Adrenal gland (tissue), 9 donors: ENCODE measurements at regions not wholly inside any gene's neighbourhood (a gene's known extent, or its start where the extent isn't known, plus 50 kb on each side); places are given as distances from the start of the nearest gene placed in this dataset.

Experiments used
- DNase-seq, 7 donors: peaks; one replicate each; pipeline ENCODE4 v3.0.0-alpha.2; 2019 to 2020
- H3K27ac ChIP-seq, 5 donors: fragments of 200-600 bp; sonication (generic) in 4 of 5; 1 replicate in 3 of 5; 2 replicates in 2 of 5; pipeline versions ENCODE4 v1.5.1 to v1.8.0; 2016 to 2020; ENCODE audit warnings: mild to moderate bottlenecking in 1 of 5
- H3K27me3 ChIP-seq: fragments of 200-600 bp; 2 replicates; pipeline ENCODE4 v1.8.0; 2021
- H3K36me3 ChIP-seq, 2 donors: fragments of 200-600 bp; replicated peaks in 1 of 2; 1 replicate in 1 of 2; 2 replicates in 1 of 2; pipeline versions ENCODE4 v1.5.1 to v1.8.0; 2018 to 2022
- H3K4me1 ChIP-seq, 2 donors: fragments of 200-600 bp; replicated peaks in 1 of 2; 1 replicate in 1 of 2; 2 replicates in 1 of 2; pipeline versions ENCODE4 v1.5.1 to v1.8.0; 2018 to 2021
- H3K4me3 ChIP-seq, 4 donors: fragments of 200-600 bp; sonication (generic) in 3 of 4; one replicate each; pipeline ENCODE4 v1.5.1; 2016 to 2018
- H3K9me3 ChIP-seq, 3 donors: fragments of 200-600 bp; sonication (generic) in 1 of 3; replicated peaks in 1 of 3; 1 replicate in 2 of 3; 2 replicates in 1 of 3; pipeline versions ENCODE4 v1.5.1 to v1.8.0; 2016 to 2021
- CTCF ChIP-seq, 6 experiments: fragments of 450-650 bp in 4 of 6; fragments of 200-600 bp in 2 of 6; sonication (generic) in 1 of 6; IDR thresholded peaks; 1 replicate in 5 of 6; 2 replicates in 1 of 6; pipeline versions ENCODE4 v1.5.1 to v1.8.0; 2016 to 2021; ENCODE audit warnings: antibody characterized with exemption in 6 of 6, mild to moderate bottlenecking in 2 of 6, moderate library complexity in 1 of 6
- POLR2A ChIP-seq, 2 donors: fragments of 450-650 bp; IDR thresholded peaks; one replicate each; pipeline ENCODE4 v1.6.1; 2017; ENCODE audit warnings: antibody characterized with exemption in 2 of 2, mild to moderate bottlenecking in 2 of 2, moderate library complexity in 1 of 2
- WGBS, 4 donors: extraction: QIAGEN DNeasy Blood & Tissue Kit in 2 of 4; methylation state at CpG; one replicate each; pipeline versions ENCODE4 v1.1.5 to v1.1.7; 2013 to 2017; 5-methylcytosine and 5-hydroxymethylcytosine counted together
- intact Hi-C, 2 donors: fragments of 100-400 bp; cut with DNase I; formaldehyde crosslinking; loops; one replicate each; pipeline versions ENCODE4 v1.14.1 to v1.15.0; 2022 to 2023
- donor health status: healthy with polysubstance abuse.
- donor health status: Bipolar disorder and iron deficiency.
- donor health status: DM: yes; HTN: yes; CAD: no.
- donor health status: DM: no; HTN: no; CAD: no.
- donor health status: DM: no; HTN: no; CAD: no.

GRCh38 chr5:155839251-155840037 is 487.5 kb upstream of the SGCD start:
- TF ChIP-seq CTCF (IDR thresholded peaks at IDR 0.05) (no peak), POLR2A (IDR thresholded peaks at IDR 0.05) (no peak)
- 78 to 83% (median 80%) methylated on average over 5 of the region's 5 CpGs for WGBS, 4 donors
- H3K4me1 ChIP-seq, result no peaks in the 10 kb centered on the region
- H3K36me3 ChIP-seq, result no peaks in the 10 kb centered on the region
- DNase-seq, result no peak
- H3K9me3 ChIP-seq, result no peaks in the 10 kb centered on the region
- H3K27ac ChIP-seq, result no peak overlapping the region
- intact Hi-C loops, result no loop called here
- H3K27me3 ChIP-seq, result no peaks in the 10 kb centered on the region
- no peak overlapping the region for H3K4me3 ChIP-seq

GRCh38 chr5:155844542-155844941 is 482.4 kb upstream of the SGCD start:
- no peak for DNase-seq
- Histone ChIP-seq H3K4me3 (no peak overlapping the region), H3K36me3 (no peaks in the 10 kb centered on the region), H3K9me3 (no peaks in the 10 kb centered on the region), H3K27me3 (no peaks in the 10 kb centered on the region), H3K27ac (no peak overlapping the region), H3K4me1 (no peaks in the 10 kb centered on the region)
- WGBS, 4 donors, result 75 to 84% (median 80%) methylated on average over 4 of the region's 4 CpGs
- no peak for TF ChIP-seq CTCF (IDR thresholded peaks at IDR 0.05)
- TF ChIP-seq POLR2A (IDR thresholded peaks at IDR 0.05), result no peak
- intact Hi-C loops, result no loop called here

GRCh38 chr5:155850370-155850769 is 476.6 kb upstream of the SGCD start:
- TF ChIP-seq CTCF (IDR thresholded peaks at IDR 0.05) (no peak), POLR2A (IDR thresholded peaks at IDR 0.05) (no peak)
- 44 to 72% (median 51%) methylated on average over 3 of the region's 3 CpGs for WGBS, 4 donors

GRCh38 chr5:155866971-155867370 is 460.0 kb upstream of the SGCD start:
- intact Hi-C loops, result no loop called here
- WGBS, 4 donors, result 70 to 75% (median 73%) methylated on average over 3 of the region's 3 CpGs
- Histone ChIP-seq H3K4me3 (no peak overlapping the region), H3K9me3 (no peaks in the 10 kb centered on the region), H3K36me3 (no peaks in the 10 kb centered on the region), H3K27me3 (no peaks in the 10 kb centered on the region), H3K4me1 (no peaks in the 10 kb centered on the region), H3K27ac (no peak overlapping the region)
- no peak for DNase-seq
- TF ChIP-seq POLR2A (IDR thresholded peaks at IDR 0.05), result no peak
- no peak for TF ChIP-seq CTCF (IDR thresholded peaks at IDR 0.05)

More at GRCh38 chr5:155850370-155850769, 476.6 kb upstream of the SGCD start:
- intact Hi-C loops, result no loop called here
- Histone ChIP-seq H3K36me3 (no peaks in the 10 kb centered on the region), H3K27ac (no peak overlapping the region), H3K4me3 (no peak overlapping the region), H3K27me3 (no peaks in the 10 kb centered on the region), H3K9me3 (no peaks in the 10 kb centered on the region), H3K4me1 (no peaks in the 10 kb centered on the region)
- no peak for DNase-seq
